ENCODE measurements at regions not wholly inside any gene's neighbourhood (a gene's known extent, or its start where the extent isn't known, plus 50 kb on each side); places are given as distances from the start of the nearest gene placed in this dataset.
A peak's percentile ranks its signal among the peaks of the same experiment; 100 is the strongest.

- TF ChIP-seq TEAD4 (IDR thresholded peaks at IDR 0.05; ENCODE audit: borderline replicate concordance, insufficient read depth) (no peak), FOXJ3 (CRISPR knock-in tag; IDR thresholded peaks at IDR 0.05) (no peak), MXI1 (IDR thresholded peaks at IDR 0.05; ENCODE audit: low read depth, low read length) (no peak)
Observed at GRCh38 chr7:132066761-132067171, 509.5 kb downstream of the PLXNA4 start (continued).

GRCh38 chr7:132065989-132066603, 509.7 kb upstream of the PODXL start:
- TF ChIP-seq TCF12 (IDR thresholded peaks at IDR 0.05) (no peak), GABPA (IDR thresholded peaks at IDR 0.05; ENCODE audit: low read depth) (no peak), RCOR1 (IDR thresholded peaks at IDR 0.05; ENCODE audit: low read length) (no peak), YY1 (IDR thresholded peaks at IDR 0.05; ENCODE audit: low read depth) (no peak), FOSL2 (IDR thresholded peaks at IDR 0.05; ENCODE audit: borderline replicate concordance, low read depth) (no peak), REST (IDR thresholded peaks at IDR 0.05; ENCODE audit: low read depth, low read length) (no peak), ZBTB33 (IDR thresholded peaks at IDR 0.05; ENCODE audit: borderline replicate concordance, low read depth) (no peak), FOXJ3 (CRISPR knock-in tag; IDR thresholded peaks at IDR 0.05) (no peak), SIN3A (IDR thresholded peaks at IDR 0.05; ENCODE audit: borderline replicate concordance, low read depth, low read length) (no peak), TEAD4 (IDR thresholded peaks at IDR 0.05; ENCODE audit: borderline replicate concordance, insufficient read depth) (no peak), SMC3 (IDR thresholded peaks at IDR 0.05; ENCODE audit: low read depth, low read length) (no peak), CTCF (IDR thresholded peaks at IDR 0.05) (no peak), RAD21 (IDR thresholded peaks at IDR 0.05; ENCODE audit: low read length) (no peak), GATA2 (CRISPR knock-in tag; IDR thresholded peaks at IDR 0.05) (no peak), NFIC (IDR thresholded peaks at IDR 0.05; ENCODE audit: borderline replicate concordance) (no peak), RXRA (IDR thresholded peaks at IDR 0.05; ENCODE audit: borderline replicate concordance, low read depth) (no peak), EP300 (IDR thresholded peaks at IDR 0.05; ENCODE audit: borderline replicate concordance in 1 of 2, low read depth in 1 of 2, low read length in 1 of 2) (no peak)
- TF ChIP-seq, protein P1, sequence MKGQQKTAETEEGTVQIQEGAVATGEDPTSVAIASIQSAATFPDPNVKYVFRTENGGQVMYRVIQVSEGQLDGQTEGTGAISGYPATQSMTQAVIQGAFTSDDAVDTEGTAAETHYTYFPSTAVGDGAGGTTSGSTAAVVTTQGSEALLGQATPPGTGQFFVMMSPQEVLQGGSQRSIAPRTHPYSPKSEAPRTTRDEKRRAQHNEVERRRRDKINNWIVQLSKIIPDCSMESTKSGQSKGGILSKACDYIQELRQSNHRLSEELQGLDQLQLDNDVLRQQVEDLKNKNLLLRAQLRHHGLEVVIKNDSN (IDR thresholded peaks at IDR 0.05; ENCODE audit: borderline replicate concordance, low read depth): no peak
- TF ChIP-seq, protein P2, sequence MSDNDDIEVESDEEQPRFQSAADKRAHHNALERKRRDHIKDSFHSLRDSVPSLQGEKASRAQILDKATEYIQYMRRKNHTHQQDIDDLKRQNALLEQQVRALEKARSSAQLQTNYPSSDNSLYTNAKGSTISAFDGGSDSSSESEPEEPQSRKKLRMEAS (IDR thresholded peaks at IDR 0.05; ENCODE audit: low read depth): no peak; the same call in 1 of the 2 replicates
- WGBS (ENCODE audit: low lambda C conversion rate): 49% methylated on average over 5 of the region's 5 CpGs
- Histone ChIP-seq H4K20me1 (ENCODE audit: insufficient read depth) (no peaks in the 10 kb centered on the region), H3K36me3 (replicated peaks in 1 of 2; ENCODE audit: control insufficient read depth in 1 of 2, insufficient read depth in 2 of 2, low read length in 1 of 2) (peaks cover 0 to 3% of the 10 kb centered on the region in 2 experiments), H2AFZ (ENCODE audit: low read depth) (peak overlapping the region; percentile 30), H3K27ac (ENCODE audit: low read depth in 2 of 2, low read length in 1 of 2) (peak overlapping the region; percentile 86 to 96), H3K9me2 (no peaks in the 10 kb centered on the region), H3K4me1 (ENCODE audit: control insufficient read depth in 1 of 2, insufficient read depth in 2 of 2, low read depth in 1 of 2, low read length in 1 of 2) (peaks cover 22 to 45% of the 10 kb centered on the region in 2 experiments), H3K4me3 (ENCODE audit: low read depth in 2 of 2, low read length in 1 of 2) (peak overlapping the region in 1 of 2 experiments; percentile 1; a peak in 1 of 4 replicates), H3K9ac (peak overlapping the region; percentile 56), H3K27me3 (ENCODE audit: insufficient read depth) (no peaks in the 10 kb centered on the region), H3F3A (replicated peaks; ENCODE audit: insufficient read depth) (peaks cover 34% of the 10 kb centered on the region), H3K4me2 (peak overlapping the region; percentile 49), H3K9me3 (no peaks in the 10 kb centered on the region), H3K79me2 (ENCODE audit: insufficient read depth) (peaks cover 3% of the 10 kb centered on the region; the same call in 1 of the 2 replicates)
- POLR2A ChIA-PET: no interaction called here
- no peak for DNase-seq
- CTCF ChIA-PET: interaction anchor here (0.7 to 1.3 kb wide), 3 partner anchors 11 to 125 kb away, joined by 3 to 4 read pairs (median 3); no protein-coding TSS in a partner anchor

Measured in SK-N-SH (cell line).